ENCODE measurements at regions not wholly inside any gene's neighbourhood (a gene's known extent, or its start where the extent isn't known, plus 50 kb on each side); places are given as distances from the start of the nearest gene placed in this dataset.

- DNase-seq: no peak
These were observed 327.2 kb downstream of the DHX35 start for GRCh38 chr20:39289316-39289715.

DNA sequence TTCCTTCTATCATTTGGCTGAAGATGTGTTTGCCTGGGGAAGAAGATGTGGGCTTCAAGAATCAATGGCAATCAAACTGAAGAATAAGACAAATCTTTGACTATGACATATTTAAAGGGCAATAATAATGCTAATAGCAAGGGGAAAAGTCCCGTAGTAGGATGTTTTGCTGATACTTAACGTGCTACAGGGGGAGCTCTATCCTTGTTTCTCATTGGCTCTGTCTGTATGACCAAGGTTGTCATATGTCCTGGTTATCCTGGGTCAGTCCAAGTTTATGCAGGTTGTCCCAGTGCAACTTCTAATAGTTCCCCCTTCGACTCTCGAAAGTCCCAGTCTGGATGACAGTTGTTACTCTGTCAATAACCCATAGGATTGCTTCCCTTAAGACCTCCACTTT is 321.3 kb downstream of the DHX35 start:
- no peak for DNase-seq

DNA sequence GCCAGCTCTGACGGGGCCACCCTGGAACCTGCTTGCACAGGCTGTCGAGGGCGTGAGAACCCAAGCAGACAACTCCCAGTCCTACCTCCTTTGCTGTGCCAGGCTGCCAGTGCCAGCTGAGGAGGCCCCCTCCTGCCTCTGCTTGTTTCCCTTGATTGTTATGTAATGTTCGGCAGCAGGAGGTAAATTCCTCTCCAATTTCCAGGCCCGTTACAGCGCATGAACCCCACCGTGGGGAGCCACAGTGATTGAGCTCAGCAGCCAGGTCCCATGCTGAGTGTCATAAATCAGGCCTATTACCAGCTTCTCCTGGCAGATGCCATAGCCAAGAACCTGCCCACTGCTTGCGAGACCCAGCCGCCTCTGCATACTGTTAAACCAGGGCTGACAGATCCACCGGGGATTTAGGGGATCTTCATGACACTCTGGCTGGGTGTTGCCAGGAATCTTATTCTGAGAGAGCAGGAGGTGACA is 320.5 kb downstream of the DHX35 start:
- DNase-seq: peak in 1 of 56 donors; percentile 15

- DNase-seq: no peak
These were observed 318.7 kb downstream of the DHX35 start for GRCh38 chr20:39280875-39281274.

- DNase-seq: no peak
These were observed 316.2 kb downstream of the DHX35 start for GRCh38 chr20:39278230-39278788.

DNA sequence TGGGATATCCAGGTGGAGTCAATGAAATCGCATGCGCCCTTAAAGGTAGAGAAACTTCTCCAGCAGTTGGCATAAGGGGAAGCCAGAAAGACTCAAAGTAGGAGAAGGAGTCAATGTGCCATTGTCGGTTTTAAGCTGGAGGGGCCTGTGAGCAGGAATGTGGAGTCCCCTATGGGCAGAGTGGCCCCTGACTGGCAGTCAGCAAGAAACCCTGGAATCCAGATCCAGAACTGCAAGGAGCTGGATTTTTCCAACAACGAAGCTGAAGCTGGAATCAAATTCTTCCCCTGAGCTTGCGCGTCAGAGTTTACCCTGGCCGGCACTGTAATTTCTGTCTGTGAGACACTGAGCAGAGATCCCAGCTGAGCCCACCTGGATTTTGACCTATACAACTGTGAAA is 315.0 kb downstream of the DHX35 start:
- no peak for DNase-seq

DNA sequence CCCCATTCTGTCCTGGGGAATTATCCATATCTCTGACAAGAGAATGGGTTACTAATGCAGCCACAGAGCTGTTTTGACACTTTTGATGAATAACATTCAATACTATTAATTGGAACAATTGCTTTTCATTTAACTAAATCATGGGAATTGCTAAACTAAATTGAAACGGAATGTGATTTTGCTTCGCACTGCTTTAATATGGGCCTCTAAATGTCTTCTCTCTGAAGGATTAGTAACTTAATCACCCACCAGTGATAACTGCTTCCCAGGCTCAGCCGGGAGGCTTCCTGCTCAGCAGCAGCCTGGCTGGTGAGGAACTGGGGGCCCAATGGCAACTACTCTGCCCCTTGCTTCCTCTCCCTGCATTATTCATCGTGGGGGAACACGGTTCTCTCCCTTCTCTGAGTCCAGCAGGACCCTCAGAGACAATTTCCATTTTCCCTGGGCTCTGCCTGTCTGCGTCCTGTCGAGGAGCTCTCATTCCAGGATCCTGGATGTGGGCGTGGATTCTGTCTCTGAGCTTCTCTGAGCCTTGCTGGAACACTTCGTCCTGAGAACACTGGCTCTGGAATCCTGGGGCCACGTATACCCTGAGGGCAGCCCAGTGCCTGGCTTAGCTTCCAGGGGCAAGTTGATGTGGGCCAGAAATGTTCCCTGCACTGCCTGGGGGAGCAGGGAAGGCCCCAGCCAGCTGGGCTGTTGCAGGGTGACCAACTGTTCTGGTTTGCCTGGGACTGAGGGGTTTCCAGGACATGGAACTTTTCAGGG is 308.9 kb downstream of the DHX35 start:
- no peak for DNase-seq

- no peak for DNase-seq
These were observed 307.5 kb downstream of the DHX35 start for GRCh38 chr20:39269493-39270217.

- DNase-seq: peak in 38 of 56 donors; percentile 1 to 72 (median 20)
These were observed 306.9 kb downstream of the DHX35 start for GRCh38 chr20:39268981-39269461.

DNA sequence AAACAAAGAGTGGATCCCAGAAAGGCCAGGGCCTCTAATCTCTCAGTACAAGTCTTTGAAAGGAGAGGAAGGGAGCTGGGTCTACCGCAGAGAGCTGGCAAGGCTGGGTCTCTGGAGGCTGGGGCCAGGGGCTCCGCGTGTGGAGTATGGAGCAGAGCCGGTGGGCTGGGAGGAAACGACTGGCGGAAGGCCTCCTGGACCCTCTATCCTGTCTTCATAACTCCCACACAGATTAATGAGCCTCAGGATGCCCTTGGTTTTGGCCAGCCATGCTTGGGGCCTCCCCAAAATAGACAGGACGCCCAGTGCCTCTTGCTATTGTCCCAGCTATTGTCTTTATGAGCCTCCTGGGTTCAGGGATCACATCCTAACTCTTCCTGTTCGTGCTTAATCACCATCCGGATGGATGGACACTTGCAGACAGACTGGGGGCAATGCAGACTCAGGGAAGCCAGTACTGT is 306.4 kb downstream of the DHX35 start:
- no peak for DNase-seq

GRCh38 chr20:39266989-39267388 is 304.8 kb downstream of the DHX35 start:
- DNase-seq: no peak

GRCh38 chr20:39264506-39265172 is 302.5 kb downstream of the DHX35 start:
- peak in 45 of 56 donors; percentile 1 to 86 (median 41) for DNase-seq

DNA sequence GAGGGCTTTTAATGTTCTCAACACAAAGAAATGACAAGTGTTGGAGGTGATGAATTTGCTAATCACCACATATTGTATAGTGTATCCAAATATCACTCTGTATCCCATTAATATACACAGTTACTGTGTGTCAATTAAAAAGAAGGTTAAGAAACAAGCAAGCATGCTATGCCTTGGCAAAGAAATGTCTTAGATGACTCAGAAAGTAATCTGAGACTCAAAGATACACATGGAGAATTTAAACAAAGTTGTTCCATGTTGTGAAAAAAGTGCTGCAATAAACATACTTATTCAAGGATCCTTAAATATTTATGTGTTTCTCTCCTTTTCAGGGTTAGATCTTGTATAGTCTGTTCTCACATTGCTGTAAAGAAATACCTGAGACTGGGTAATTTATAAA is 300.9 kb downstream of the DHX35 start:
- no peak for DNase-seq

DNA sequence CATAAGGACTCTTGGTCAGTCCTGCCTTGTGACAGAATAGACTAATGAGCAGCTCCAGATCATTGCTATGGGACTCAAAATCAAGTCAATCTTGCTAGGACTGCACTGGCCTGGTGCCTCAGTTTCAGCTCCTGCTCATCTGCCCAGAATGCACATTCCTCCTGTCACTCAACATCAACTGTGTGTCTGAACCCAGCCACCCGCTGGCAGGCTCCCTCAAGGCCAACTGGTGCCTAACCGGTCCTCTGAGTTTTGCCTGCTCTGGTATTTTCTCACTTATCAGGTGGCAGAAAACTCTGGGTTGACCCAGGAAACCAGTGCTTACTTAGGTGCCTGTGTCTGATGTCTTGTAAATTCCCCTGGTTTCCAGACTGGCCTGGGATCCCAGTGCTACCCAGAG is 297.7 kb downstream of the DHX35 start:
- DNase-seq: no peak

GRCh38 chr20:39259010-39259803 is 297.1 kb downstream of the DHX35 start:
- DNase-seq: no peak

- DNase-seq: no peak
These were observed 296.1 kb downstream of the DHX35 start for GRCh38 chr20:39258253-39258652.

DNA sequence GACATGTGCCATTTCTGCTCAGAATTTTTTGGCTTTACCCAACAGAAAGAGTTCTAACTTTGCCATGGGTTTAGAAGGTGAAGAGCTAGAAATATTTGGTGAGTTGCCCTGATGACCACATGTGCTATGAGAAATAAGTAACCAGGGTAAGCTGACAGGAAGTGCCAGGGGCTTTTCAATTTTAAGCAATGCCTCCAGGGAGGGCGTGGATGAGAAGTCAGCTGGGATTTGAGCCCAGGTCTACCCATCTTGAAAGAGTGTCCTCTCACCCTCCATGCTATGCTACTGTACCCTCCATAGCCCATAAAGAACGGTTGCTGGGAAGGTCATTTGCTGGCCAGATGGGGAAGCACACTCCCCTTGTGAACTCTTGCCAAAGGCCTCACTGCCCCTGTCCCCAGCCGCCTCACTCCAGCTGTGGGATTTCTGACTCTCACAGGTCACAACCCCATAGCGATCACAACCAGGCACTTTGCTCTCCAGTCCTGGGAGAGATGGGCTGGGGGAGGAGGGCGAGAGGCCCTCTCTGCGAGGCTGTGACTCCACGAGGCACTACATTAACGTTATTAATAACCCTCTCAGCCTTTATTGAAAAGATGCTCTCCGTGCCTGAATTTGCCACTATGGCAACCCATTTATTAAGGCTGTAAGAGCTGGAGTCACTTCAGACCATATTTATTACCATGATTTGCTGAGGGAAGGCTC is 291.1 kb downstream of the DHX35 start:
- no peak for DNase-seq

GRCh38 chr20:39252035-39252434 is 289.9 kb downstream of the DHX35 start:
- DNase-seq: no peak

GRCh38 chr20:39249798-39250197 is 287.7 kb downstream of the DHX35 start:
- no peak for DNase-seq

DNA sequence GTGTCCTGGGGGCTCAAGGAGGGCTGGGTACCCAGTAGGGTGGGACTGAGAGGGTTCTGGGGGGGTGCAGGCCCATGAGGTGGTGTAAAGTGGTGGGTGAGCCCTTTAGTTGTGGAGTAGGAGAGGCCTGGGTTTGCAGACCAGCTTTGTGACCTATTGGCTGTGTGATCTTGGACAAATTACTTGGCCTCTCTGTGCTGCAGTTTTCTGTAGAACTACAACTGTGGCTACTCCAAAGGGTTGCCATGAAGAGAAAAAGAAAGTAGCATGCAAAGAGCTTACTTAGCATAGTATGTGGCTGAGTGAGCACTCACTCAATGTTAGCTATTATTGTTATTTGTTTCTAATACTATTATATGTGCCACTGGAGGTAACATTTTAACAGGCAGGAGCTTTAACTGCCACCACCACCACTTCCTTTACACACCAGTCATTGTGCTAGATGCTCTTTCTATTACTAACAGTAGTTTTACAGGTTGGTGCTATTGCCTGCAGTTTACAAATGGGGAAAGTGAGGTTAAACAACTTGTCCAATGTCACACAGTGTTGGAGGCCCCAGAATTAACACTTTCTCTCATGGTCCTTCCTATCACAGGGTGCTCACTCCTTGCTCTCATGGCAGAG is 286.8 kb downstream of the DHX35 start:
- DNase-seq: no peak

Data from nucleus accumbens (tissue), 56 donors.